HUES48 (cell line): ENCODE measurements at regions not wholly inside any gene's neighbourhood (a gene's known extent, or its start where the extent isn't known, plus 50 kb on each side); places are given as distances from the start of the nearest gene placed in this dataset.

Experiments used
- H3K27ac ChIP-seq: one replicate; pipeline ENCODE4 v1.7.0; 2013; ENCODE audit warnings: low read depth, low read length, inconsistent platforms
- H3K27me3 ChIP-seq: 2 replicates; pipeline ENCODE4 v1.6.1; 2013; ENCODE audit warnings: mild to moderate bottlenecking, low read length; ENCODE audit not compliant: control insufficient read depth, insufficient read depth
- H3K36me3 ChIP-seq: 2 replicates; pipeline ENCODE4 v1.6.1; 2013; ENCODE audit warnings: low read length; ENCODE audit not compliant: control insufficient read depth, insufficient read depth
- H3K4me1 ChIP-seq: 2 replicates; pipeline ENCODE4 v1.6.1; 2013; ENCODE audit warnings: mild to moderate bottlenecking, low read length; ENCODE audit not compliant: control insufficient read depth, insufficient read depth
- H3K4me3 ChIP-seq: 2 replicates; pipeline ENCODE4 v1.5.1; 2013; ENCODE audit warnings: mild to moderate bottlenecking, low read depth, low read length
- H3K9ac ChIP-seq: 2 replicates; pipeline ENCODE4 v1.6.1; 2013; ENCODE audit warnings: mild to moderate bottlenecking, low read depth, low read length, moderate library complexity
- H3K9me3 ChIP-seq: 2 replicates; pipeline ENCODE4 v1.6.1; 2013; ENCODE audit warnings: low read length; ENCODE audit not compliant: control insufficient read depth, insufficient read depth

GRCh38 chr10:84029840-84030239 lies 109.5 kb upstream of the GHITM start:
- H3K4me1 ChIP-seq = no peaks in the 10 kb centered on the region
- no peaks in the 10 kb centered on the region for H3K27me3 ChIP-seq
- H3K36me3 ChIP-seq = no peaks in the 10 kb centered on the region
- no peaks in the 10 kb centered on the region for H3K9me3 ChIP-seq
- H3K27ac ChIP-seq = no peak overlapping the region
- H3K9ac ChIP-seq = no peak overlapping the region
- no peak overlapping the region for H3K4me3 ChIP-seq

GRCh38 chr10:84038035-84038434 lies 101.3 kb upstream of the GHITM start:
- H3K9ac ChIP-seq = no peak overlapping the region
- H3K36me3 ChIP-seq = no peaks in the 10 kb centered on the region
- H3K4me3 ChIP-seq = no peak overlapping the region
- H3K27ac ChIP-seq = no peak overlapping the region
- no peaks in the 10 kb centered on the region for H3K9me3 ChIP-seq
- no peaks in the 10 kb centered on the region for H3K4me1 ChIP-seq
- H3K27me3 ChIP-seq = no peaks in the 10 kb centered on the region

DNA sequence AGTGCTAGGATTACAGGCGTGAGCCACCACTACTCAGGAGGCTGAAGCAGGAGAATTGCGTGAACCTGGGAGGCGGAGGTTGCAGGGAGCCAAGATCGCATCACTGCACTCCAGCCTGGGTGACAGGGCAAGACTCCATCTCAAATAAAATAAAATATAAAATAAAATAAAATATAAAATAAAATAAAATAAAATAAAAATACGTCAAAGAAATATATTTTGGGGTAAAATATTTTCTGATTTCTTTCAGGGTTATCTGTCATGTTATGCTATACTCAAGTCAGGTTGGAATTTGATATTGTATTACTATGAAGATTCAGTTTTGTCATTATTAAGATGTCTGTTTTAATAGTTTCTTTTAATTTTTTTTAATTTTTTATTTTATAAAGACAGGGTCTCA lies 99.4 kb upstream of the GHITM start:
- Histone ChIP-seq H3K4me1 (no peaks in the 10 kb centered on the region), H3K9ac (no peak overlapping the region), H3K9me3 (no peaks in the 10 kb centered on the region), H3K4me3 (no peak overlapping the region), H3K36me3 (no peaks in the 10 kb centered on the region), H3K27ac (no peak overlapping the region), H3K27me3 (no peaks in the 10 kb centered on the region)

- H3K36me3 ChIP-seq = no peaks in the 10 kb centered on the region
- H3K4me1 ChIP-seq = no peaks in the 10 kb centered on the region
- H3K9me3 ChIP-seq = no peaks in the 10 kb centered on the region
- H3K27ac ChIP-seq = no peak overlapping the region
- H3K4me3 ChIP-seq = no peak overlapping the region
- no peak overlapping the region for H3K9ac ChIP-seq
- H3K27me3 ChIP-seq = no peaks in the 10 kb centered on the region
These were observed 91.9 kb upstream of the GHITM start for GRCh38 chr10:84047258-84048010.

DNA sequence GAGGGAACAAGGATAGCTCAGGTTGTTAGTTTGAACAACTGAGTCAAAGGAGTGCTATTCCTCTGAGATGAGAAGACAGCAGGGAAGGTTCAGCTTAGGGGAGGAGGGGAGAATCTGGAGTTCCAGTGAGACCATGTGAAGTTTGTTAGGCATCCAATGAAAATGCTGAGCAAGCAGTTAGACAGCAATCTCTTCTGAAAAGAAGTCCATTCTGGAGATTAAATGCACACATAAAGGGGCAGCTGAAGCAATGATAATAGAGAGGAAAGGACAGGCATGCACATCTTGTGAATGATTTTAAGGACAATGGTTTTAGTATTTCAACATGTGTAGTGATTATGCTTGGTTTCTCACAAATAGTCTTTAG lies 89.7 kb upstream of the GHITM start:
- H3K36me3 ChIP-seq = no peaks in the 10 kb centered on the region
- H3K9me3 ChIP-seq = no peaks in the 10 kb centered on the region
- no peak overlapping the region for H3K27ac ChIP-seq
- no peak overlapping the region for H3K9ac ChIP-seq
- no peaks in the 10 kb centered on the region for H3K4me1 ChIP-seq
- no peaks in the 10 kb centered on the region for H3K27me3 ChIP-seq
- H3K4me3 ChIP-seq = no peak overlapping the region

GRCh38 chr10:84053626-84054025 lies 85.7 kb upstream of the GHITM start:
- Histone ChIP-seq H3K36me3 (no peaks in the 10 kb centered on the region), H3K9ac (no peak overlapping the region), H3K4me1 (0 out of 2 replicates have a peak, but pooled peaks cover 4% of the 10 kb centered on the region), H3K9me3 (no peaks in the 10 kb centered on the region), H3K27me3 (no peaks in the 10 kb centered on the region), H3K4me3 (no peak overlapping the region), H3K27ac (no peak overlapping the region)

GRCh38 chr10:84054743-84055142 lies 84.6 kb upstream of the GHITM start:
- Histone ChIP-seq H3K4me1 (0 out of 2 replicates have a peak, but pooled peaks cover 4% of the 10 kb centered on the region), H3K36me3 (no peaks in the 10 kb centered on the region), H3K27ac (no peak overlapping the region), H3K27me3 (no peaks in the 10 kb centered on the region), H3K9ac (no peak overlapping the region), H3K4me3 (no peak overlapping the region), H3K9me3 (no peaks in the 10 kb centered on the region)

DNA sequence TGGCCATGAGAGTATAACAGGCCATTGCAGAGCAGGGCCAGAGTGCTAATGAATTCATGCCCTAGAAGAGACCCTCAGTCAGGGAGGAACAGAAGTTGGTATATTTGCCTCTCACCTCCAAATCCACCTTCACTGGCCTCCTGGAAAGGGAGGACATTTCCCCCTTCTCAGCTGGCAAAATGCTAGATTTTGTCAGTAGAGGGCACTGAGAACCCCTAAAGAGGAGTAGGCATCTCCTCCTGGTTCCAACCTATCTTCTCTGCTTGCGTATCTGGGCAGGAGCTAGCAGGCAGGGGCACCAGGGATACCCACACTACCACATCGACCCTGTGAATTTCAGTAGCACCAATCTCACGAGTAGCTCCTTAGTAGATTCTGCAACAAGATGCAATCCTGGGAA lies 79.8 kb upstream of the GHITM start:
- Histone ChIP-seq H3K27me3 (no peaks in the 10 kb centered on the region), H3K4me1 (0 out of 2 replicates have a peak, but pooled peaks cover 4% of the 10 kb centered on the region), H3K36me3 (no peaks in the 10 kb centered on the region), H3K9me3 (no peaks in the 10 kb centered on the region), H3K27ac (no peak overlapping the region), H3K4me3 (no peak overlapping the region), H3K9ac (no peak overlapping the region)

GRCh38 chr10:84063440-84063839 lies 75.9 kb upstream of the GHITM start:
- H3K4me3 ChIP-seq = no peak overlapping the region
- H3K9me3 ChIP-seq = no peaks in the 10 kb centered on the region
- no peak overlapping the region for H3K9ac ChIP-seq
- H3K27ac ChIP-seq = no peak overlapping the region
- 0 out of 2 replicates have a peak, but pooled peaks cover 3% of the 10 kb centered on the region for H3K4me1 ChIP-seq
- no peaks in the 10 kb centered on the region for H3K36me3 ChIP-seq
- no peaks in the 10 kb centered on the region for H3K27me3 ChIP-seq

DNA sequence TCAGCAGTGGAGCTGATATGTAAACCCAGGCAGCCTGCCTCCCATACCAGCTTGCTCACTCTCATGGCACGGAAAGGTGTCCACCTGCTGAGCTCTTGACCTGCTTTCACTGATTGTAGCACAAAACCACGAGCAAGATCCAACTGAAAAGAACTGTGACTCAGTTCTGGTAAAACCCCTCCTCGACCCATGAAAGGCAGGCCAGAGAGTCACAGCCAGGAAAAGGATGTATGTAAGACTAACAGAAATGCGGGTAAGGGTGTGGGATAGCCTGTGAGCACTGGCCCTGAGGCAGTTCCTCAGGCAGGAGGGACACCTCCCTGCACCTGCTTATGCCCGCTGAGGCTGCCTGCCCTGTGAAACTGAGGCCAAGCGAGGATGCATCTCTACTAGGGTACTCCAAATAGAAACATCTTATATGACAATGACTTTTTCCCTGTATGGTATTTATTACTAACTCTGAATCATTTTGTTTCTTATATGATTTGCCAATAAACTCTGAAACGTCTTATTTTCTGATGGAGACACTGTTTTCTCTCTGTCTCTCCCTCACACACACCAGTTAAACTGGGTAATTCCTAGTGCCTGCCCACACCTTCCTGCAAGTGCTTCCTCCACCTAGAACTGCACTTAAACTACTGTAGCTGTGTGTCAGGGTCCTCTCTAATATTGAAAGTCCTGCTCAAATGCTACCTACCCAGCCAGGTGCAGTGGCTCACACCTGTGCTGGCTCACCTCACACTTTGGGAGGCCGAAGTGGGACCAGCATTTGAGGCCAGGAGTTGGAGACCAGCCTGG lies 73.3 kb upstream of the GHITM start:
- H3K9ac ChIP-seq = no peak overlapping the region
- no peaks in the 10 kb centered on the region for H3K9me3 ChIP-seq
- H3K36me3 ChIP-seq = no peaks in the 10 kb centered on the region
- no peak overlapping the region for H3K27ac ChIP-seq
- H3K4me3 ChIP-seq = no peak overlapping the region
- H3K27me3 ChIP-seq = no peaks in the 10 kb centered on the region
- no peaks in the 10 kb centered on the region for H3K4me1 ChIP-seq

DNA sequence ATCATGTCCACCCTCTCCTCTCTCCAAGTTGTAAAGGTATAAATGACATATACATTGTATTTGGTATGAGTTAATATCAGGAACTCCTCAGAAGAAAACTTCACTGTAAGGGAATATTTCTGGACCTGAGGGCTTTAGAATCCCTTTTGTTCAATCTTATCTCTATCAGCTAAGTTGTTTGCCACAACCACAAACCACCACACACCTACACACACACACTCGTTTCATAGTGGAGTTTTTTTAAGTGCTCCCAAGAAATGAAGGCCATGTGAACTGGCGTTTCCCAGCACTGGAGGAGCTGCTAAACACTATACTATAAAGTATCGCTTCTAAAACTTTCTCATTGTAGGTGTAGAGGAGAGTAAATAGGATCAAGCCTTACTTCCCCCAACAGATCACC lies 64.8 kb upstream of the GHITM start:
- Histone ChIP-seq H3K27ac (no peak overlapping the region), H3K36me3 (no peaks in the 10 kb centered on the region), H3K27me3 (no peaks in the 10 kb centered on the region), H3K4me3 (no peak overlapping the region), H3K9ac (no peak overlapping the region), H3K9me3 (no peaks in the 10 kb centered on the region), H3K4me1 (peaks cover 6% of the 10 kb centered on the region; the same call in 1 of the 2 replicates)
